HEK293 (cell line): ENCODE measurements at regions not wholly inside any gene's neighbourhood (a gene's known extent, or its start where the extent isn't known, plus 50 kb on each side); places are given as distances from the start of the nearest gene placed in this dataset.

Experiments used
- CTCF ChIA-PET: fragments of 350-600 bp; formaldehyde crosslinking; extraction: SDS; loops from one replicate; lab custom pipeline; 2021; ENCODE audit warnings: antibody characterized with exemption; lab: Yijun Ruan, JAX
- POLR2A ChIA-PET: fragments of 300-600 bp; formaldehyde crosslinking; extraction: SDS; loops from one replicate; lab custom pipeline; 2020; ENCODE audit warnings: antibody characterized with exemption, inconsistent platforms; lab: Yijun Ruan, JAX
- H3K27ac ChIP-seq: fragments of 200-500 bp; sonication (Bioruptor generic); 2 replicates; pipeline ENCODE4 v1.5.1; 2014; ENCODE audit warnings: low read depth, low read length, control low read depth, inconsistent platforms; ENCODE audit errors: extremely low read depth
- H3K36me3 ChIP-seq, 2 experiments: fragments of 200-500 bp in 1 of 2; sonication (Bioruptor generic) in 1 of 2; 1 replicate in 1 of 2; 2 replicates in 1 of 2; pipeline ENCODE4 v1.5.1; 2014 to 2017; ENCODE audit warnings: inconsistent platforms in 2 of 2, low read length in 2 of 2; ENCODE audit not compliant: control insufficient read depth in 2 of 2, insufficient read depth in 1 of 2
- H3K4me1 ChIP-seq: fragments of 200-500 bp; sonication (Bioruptor generic); 2 replicates; pipeline ENCODE4 v1.5.1; 2014; ENCODE audit warnings: mild to moderate bottlenecking, low read length, inconsistent platforms; ENCODE audit not compliant: control insufficient read depth, insufficient read depth
- H3K4me3 ChIP-seq: 2 replicates; pipeline ENCODE4 v1.5.1; 2011; ENCODE audit warnings: low read depth, mild to moderate bottlenecking, control low read depth, low read length, moderate library complexity
- H3K9me3 ChIP-seq: fragments of 200-500 bp; sonication (Bioruptor generic); 2 replicates; pipeline ENCODE4 v1.5.1; 2014; ENCODE audit warnings: low read depth, low read length, inconsistent platforms; ENCODE audit not compliant: control insufficient read depth, insufficient read depth
- HOXD13 ChIP-seq: sonication (generic); formaldehyde crosslinking; IDR thresholded peaks from 2 replicates; pipeline ENCODE4 v1.8.0; 2022; ENCODE audit warnings: missing genetic modification reagents, borderline replicate concordance
- YY2 ChIP-seq: fragments of 450-650 bp; formaldehyde crosslinking; IDR thresholded peaks from 2 replicates; pipeline ENCODE4 v1.5.1; 2016; ENCODE audit warnings: missing biosample characterization, missing genetic modification characterization
- ZNF174 ChIP-seq: fragments of 450-650 bp; formaldehyde crosslinking; IDR thresholded peaks from 2 replicates; pipeline ENCODE4 v1.5.0; 2017; ENCODE audit warnings: missing biosample characterization, mild to moderate bottlenecking, missing genetic modification characterization
- ZNF184 ChIP-seq: fragments of 450-650 bp; IDR thresholded peaks from 2 replicates; pipeline ENCODE4 v1.5.1; 2018; ENCODE audit warnings: missing biosample characterization, mild to moderate bottlenecking, missing genetic modification characterization
- ZNF394 ChIP-seq: fragments of 450-650 bp; formaldehyde crosslinking; IDR thresholded peaks from 2 replicates; pipeline ENCODE4 v1.5.1; 2016; ENCODE audit warnings: missing biosample characterization, missing genetic modification characterization, mild to moderate bottlenecking, moderate library complexity, borderline replicate concordance
- ZNF514 ChIP-seq: fragments of 450-650 bp; formaldehyde crosslinking; IDR thresholded peaks from 2 replicates; pipeline ENCODE4 v1.5.1; 2016; ENCODE audit warnings: missing biosample characterization, missing genetic modification characterization
- ZNF529 ChIP-seq: fragments of 450-650 bp; formaldehyde crosslinking; IDR thresholded peaks from 2 replicates; pipeline ENCODE4 v1.5.1; 2017; ENCODE audit warnings: missing genetic modification characterization, missing biosample characterization; ENCODE audit not compliant: insufficient replicate concordance
- ZNF600 ChIP-seq: fragments of 450-650 bp; formaldehyde crosslinking; IDR thresholded peaks from 2 replicates; pipeline ENCODE4 v1.5.1; 2016; ENCODE audit warnings: missing biosample characterization, missing genetic modification characterization
- ZNF776 ChIP-seq: fragments of 450-650 bp; formaldehyde crosslinking; IDR thresholded peaks from 2 replicates; pipeline ENCODE4 v1.5.0; 2017; ENCODE audit warnings: missing biosample characterization, missing genetic modification characterization, borderline replicate concordance
- TF ChIP-seq, protein P1 (sequence below): fragments of 450-650 bp; formaldehyde crosslinking; IDR thresholded peaks from 2 replicates; pipeline ENCODE4 v1.5.1; 2016; ENCODE audit warnings: missing biosample characterization, missing genetic modification characterization
- TF ChIP-seq, protein P2 (sequence below): fragments of 450-650 bp; formaldehyde crosslinking; IDR thresholded peaks from 2 replicates; pipeline ENCODE4 v1.5.1; 2016; ENCODE audit warnings: missing biosample characterization, missing genetic modification characterization
- TF ChIP-seq, protein P3 (sequence below): fragments of 450-650 bp; formaldehyde crosslinking; IDR thresholded peaks from 2 replicates; pipeline ENCODE4 v1.5.1; 2016; ENCODE audit warnings: missing biosample characterization, missing genetic modification characterization
- TF ChIP-seq, protein P4 (sequence below): fragments of 450-650 bp; formaldehyde crosslinking; IDR thresholded peaks from 2 replicates; pipeline ENCODE4 v1.5.1; 2016; ENCODE audit warnings: missing biosample characterization, missing genetic modification characterization, low read depth
- TF ChIP-seq, protein P5 (sequence below): fragments of 450-650 bp; formaldehyde crosslinking; IDR thresholded peaks from 2 replicates; pipeline ENCODE4 v1.5.1; 2016; ENCODE audit warnings: missing biosample characterization, missing genetic modification characterization, borderline replicate concordance

DNA sequence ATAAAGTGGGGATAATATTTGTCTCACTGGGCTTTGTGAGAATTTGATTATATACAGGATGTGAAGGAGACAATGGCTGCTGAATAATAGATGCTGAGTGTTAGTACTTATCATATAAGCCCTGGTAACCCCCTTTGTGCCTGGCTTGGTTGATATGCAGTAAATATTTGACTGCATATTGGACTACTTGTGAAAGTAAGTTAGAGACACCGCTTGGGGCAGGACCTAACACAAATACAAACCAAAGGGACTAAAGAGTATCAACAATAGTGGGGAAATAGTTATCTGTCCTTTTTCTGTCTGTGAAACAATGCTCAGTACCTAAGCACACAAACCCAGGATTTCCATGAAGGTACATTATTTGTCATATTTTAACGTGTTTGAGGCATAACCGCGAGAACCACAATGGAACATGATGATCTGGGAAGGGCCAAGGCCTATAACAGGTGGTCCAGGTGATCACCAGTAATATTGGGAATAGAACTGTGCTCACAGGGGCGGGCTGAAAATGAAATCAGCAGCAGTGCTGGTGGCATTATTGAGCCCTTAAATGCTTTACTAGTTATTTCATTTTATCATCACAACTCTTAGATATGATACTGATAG, 138.2 kb upstream of the SMARCA2 start:
- H3K9me3 ChIP-seq, result no peaks in the 10 kb centered on the region
- H3K27ac ChIP-seq, result no peak overlapping the region
- H3K4me3 ChIP-seq, result no peak overlapping the region
- TF ChIP-seq, protein P1, sequence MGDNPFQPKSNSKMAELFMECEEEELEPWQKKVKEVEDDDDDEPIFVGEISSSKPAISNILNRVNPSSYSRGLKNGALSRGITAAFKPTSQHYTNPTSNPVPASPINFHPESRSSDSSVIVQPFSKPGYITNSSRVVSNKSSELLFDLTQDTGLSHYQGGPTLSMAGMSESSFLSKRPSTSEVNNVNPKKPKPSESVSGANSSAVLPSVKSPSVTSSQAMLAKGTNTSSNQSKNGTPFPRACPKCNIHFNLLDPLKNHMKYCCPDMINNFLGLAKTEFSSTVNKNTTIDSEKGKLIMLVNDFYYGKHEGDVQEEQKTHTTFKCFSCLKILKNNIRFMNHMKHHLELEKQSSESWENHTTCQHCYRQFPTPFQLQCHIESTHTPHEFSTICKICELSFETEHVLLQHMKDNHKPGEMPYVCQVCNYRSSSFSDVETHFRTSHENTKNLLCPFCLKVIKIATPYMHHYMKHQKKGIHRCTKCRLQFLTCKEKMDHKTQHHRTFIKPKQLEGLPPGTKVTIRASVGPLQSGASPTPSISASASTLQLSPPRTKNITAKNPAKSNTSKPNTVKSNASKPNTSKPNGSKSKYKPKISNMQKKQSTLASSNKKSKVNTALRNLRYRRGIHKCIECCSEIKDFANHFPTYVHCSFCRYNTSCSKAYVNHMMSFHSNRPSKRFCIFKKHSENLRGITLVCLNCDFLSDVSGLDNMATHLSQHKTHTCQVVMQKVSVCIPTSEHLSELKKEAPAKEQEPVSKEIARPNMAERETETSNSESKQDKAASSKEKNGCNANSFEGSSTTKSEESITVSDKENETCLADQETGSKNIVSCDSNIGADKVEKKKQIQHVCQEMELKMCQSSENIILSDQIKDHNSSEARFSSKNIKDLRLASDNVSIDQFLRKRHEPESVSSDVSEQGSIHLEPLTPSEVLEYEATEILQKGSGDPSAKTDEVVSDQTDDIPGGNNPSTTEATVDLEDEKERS, result no peak
- no peak for TF ChIP-seq ZNF514
- TF ChIP-seq ZNF174 (tag by site-specific recombination), result no peak
- no peak for TF ChIP-seq YY2
- TF ChIP-seq, protein P2, sequence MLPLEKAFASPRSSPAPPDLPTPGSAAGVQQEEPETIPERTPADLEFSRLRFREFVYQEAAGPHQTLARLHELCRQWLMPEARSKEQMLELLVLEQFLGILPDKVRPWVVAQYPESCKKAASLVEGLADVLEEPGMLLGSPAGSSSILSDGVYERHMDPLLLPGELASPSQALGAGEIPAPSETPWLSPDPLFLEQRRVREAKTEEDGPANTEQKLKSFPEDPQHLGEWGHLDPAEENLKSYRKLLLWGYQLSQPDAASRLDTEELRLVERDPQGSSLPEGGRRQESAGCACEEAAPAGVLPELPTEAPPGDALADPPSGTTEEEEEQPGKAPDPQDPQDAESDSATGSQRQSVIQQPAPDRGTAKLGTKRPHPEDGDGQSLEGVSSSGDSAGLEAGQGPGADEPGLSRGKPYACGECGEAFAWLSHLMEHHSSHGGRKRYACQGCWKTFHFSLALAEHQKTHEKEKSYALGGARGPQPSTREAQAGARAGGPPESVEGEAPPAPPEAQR (tag by site-specific recombination), result no peak
- TF ChIP-seq, protein P3, sequence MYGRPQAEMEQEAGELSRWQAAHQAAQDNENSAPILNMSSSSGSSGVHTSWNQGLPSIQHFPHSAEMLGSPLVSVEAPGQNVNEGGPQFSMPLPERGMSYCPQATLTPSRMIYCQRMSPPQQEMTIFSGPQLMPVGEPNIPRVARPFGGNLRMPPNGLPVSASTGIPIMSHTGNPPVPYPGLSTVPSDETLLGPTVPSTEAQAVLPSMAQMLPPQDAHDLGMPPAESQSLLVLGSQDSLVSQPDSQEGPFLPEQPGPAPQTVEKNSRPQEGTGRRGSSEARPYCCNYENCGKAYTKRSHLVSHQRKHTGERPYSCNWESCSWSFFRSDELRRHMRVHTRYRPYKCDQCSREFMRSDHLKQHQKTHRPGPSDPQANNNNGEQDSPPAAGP (tag by site-specific recombination), result no peak
- no peaks in the 10 kb centered on the region for H3K4me1 ChIP-seq
- ChIA-PET POLR2A (no interaction called here), CTCF (no interaction called here)
- H3K36me3 ChIP-seq, result no peaks in the 10 kb centered on the region

DNA sequence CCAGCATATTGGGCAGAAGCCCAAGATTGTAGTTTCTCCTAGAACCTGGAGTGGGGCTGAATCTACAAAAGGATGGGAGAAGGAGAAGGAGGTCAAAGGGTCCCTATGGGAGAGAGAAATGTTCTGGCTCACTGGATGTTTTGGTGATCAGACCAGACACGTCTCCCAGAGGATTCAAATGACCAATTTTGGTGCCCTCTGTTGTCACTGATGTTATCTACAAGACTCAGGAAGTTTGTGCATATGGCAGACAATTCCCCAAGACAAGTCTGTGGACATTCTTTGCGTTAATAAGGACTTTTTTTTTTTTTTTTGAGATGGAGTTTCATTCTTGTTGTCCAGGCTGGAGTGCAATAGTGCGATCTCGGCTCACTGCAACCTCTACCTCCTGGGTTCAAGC, 137.2 kb upstream of the SMARCA2 start:
- Histone ChIP-seq H3K4me1 (no peaks in the 10 kb centered on the region), H3K27ac (no peak overlapping the region), H3K4me3 (no peak overlapping the region), H3K36me3 (no peaks in the 10 kb centered on the region), H3K9me3 (no peaks in the 10 kb centered on the region)
- CTCF ChIA-PET, result no interaction called here
- POLR2A ChIA-PET, result no interaction called here
- TF ChIP-seq, protein P4, sequence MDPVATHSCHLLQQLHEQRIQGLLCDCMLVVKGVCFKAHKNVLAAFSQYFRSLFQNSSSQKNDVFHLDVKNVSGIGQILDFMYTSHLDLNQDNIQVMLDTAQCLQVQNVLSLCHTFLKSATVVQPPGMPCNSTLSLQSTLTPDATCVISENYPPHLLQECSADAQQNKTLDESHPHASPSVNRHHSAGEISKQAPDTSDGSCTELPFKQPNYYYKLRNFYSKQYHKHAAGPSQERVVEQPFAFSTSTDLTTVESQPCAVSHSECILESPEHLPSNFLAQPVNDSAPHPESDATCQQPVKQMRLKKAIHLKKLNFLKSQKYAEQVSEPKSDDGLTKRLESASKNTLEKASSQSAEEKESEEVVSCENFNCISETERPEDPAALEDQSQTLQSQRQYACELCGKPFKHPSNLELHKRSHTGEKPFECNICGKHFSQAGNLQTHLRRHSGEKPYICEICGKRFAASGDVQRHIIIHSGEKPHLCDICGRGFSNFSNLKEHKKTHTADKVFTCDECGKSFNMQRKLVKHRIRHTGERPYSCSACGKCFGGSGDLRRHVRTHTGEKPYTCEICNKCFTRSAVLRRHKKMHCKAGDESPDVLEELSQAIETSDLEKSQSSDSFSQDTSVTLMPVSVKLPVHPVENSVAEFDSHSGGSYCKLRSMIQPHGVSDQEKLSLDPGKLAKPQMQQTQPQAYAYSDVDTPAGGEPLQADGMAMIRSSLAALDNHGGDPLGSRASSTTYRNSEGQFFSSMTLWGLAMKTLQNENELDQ (tag by site-specific recombination), result no peak
- TF ChIP-seq ZNF394 (tag by site-specific recombination), result no peak
- TF ChIP-seq ZNF529 (tag by site-specific recombination), result no peak
- TF ChIP-seq, protein P5, sequence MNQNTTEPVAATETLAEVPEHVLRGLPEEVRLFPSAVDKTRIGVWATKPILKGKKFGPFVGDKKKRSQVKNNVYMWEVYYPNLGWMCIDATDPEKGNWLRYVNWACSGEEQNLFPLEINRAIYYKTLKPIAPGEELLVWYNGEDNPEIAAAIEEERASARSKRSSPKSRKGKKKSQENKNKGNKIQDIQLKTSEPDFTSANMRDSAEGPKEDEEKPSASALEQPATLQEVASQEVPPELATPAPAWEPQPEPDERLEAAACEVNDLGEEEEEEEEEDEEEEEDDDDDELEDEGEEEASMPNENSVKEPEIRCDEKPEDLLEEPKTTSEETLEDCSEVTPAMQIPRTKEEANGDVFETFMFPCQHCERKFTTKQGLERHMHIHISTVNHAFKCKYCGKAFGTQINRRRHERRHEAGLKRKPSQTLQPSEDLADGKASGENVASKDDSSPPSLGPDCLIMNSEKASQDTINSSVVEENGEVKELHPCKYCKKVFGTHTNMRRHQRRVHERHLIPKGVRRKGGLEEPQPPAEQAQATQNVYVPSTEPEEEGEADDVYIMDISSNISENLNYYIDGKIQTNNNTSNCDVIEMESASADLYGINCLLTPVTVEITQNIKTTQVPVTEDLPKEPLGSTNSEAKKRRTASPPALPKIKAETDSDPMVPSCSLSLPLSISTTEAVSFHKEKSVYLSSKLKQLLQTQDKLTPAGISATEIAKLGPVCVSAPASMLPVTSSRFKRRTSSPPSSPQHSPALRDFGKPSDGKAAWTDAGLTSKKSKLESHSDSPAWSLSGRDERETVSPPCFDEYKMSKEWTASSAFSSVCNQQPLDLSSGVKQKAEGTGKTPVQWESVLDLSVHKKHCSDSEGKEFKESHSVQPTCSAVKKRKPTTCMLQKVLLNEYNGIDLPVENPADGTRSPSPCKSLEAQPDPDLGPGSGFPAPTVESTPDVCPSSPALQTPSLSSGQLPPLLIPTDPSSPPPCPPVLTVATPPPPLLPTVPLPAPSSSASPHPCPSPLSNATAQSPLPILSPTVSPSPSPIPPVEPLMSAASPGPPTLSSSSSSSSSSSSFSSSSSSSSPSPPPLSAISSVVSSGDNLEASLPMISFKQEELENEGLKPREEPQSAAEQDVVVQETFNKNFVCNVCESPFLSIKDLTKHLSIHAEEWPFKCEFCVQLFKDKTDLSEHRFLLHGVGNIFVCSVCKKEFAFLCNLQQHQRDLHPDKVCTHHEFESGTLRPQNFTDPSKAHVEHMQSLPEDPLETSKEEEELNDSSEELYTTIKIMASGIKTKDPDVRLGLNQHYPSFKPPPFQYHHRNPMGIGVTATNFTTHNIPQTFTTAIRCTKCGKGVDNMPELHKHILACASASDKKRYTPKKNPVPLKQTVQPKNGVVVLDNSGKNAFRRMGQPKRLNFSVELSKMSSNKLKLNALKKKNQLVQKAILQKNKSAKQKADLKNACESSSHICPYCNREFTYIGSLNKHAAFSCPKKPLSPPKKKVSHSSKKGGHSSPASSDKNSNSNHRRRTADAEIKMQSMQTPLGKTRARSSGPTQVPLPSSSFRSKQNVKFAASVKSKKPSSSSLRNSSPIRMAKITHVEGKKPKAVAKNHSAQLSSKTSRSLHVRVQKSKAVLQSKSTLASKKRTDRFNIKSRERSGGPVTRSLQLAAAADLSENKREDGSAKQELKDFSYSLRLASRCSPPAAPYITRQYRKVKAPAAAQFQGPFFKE (tag by site-specific recombination), result no peak
- no peak for TF ChIP-seq ZNF776
- no peak for TF ChIP-seq HOXD13 (CRISPR knock-in tag)
- TF ChIP-seq ZNF184, result no peak
- TF ChIP-seq ZNF600 (tag by site-specific recombination), result no peak
